ENCODE measurements at regions not wholly inside any gene's neighbourhood (a gene's known extent, or its start where the extent isn't known, plus 50 kb on each side); places are given as distances from the start of the nearest gene placed in this dataset.

DNA sequence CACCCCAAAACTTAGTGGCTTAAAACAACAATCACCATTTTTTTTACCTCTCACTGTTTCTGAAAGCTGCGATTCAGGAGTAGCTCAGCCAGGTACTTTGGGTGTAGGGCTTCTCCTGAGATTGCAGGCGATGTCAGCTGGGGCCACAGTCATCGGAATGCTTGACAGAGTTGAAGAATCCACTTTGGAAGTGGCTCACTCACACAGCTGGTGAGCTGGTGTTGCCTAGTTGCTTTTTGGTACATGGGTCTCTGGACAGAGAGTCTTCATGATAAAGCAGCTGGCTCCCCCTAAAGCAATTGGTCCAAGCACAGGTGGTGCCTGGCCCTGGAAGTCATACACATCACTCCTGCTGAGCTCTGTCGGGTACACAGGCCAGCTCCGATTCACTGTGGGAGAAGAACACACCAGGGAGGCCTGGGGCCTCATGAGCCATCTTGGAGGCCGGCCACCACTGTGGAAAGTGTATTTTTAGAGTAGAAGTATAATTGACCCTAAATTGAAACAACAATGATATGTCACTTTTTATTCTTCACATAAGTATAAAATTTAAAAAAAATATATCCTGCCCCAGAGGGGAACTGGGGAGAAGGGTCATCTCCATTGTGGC is 75.2 kb upstream of the GALNT2 start:
- peaks cover 13% of the 10 kb centered on the region for H3K27me3 Mint-ChIP-seq
- TF ChIP-seq, protein P1, sequence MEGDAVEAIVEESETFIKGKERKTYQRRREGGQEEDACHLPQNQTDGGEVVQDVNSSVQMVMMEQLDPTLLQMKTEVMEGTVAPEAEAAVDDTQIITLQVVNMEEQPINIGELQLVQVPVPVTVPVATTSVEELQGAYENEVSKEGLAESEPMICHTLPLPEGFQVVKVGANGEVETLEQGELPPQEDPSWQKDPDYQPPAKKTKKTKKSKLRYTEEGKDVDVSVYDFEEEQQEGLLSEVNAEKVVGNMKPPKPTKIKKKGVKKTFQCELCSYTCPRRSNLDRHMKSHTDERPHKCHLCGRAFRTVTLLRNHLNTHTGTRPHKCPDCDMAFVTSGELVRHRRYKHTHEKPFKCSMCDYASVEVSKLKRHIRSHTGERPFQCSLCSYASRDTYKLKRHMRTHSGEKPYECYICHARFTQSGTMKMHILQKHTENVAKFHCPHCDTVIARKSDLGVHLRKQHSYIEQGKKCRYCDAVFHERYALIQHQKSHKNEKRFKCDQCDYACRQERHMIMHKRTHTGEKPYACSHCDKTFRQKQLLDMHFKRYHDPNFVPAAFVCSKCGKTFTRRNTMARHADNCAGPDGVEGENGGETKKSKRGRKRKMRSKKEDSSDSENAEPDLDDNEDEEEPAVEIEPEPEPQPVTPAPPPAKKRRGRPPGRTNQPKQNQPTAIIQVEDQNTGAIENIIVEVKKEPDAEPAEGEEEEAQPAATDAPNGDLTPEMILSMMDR (IDR thresholded peaks at IDR 0.05) = no peak
- no peak for TF ChIP-seq EZH2 (IDR thresholded peaks at IDR 0.05; ENCODE audit: borderline replicate concordance, insufficient read depth, low read depth, low read length, poor library complexity, severe bottlenecking)
- 97% methylated on average over 3 of the region's 6 CpGs for WGBS (ENCODE audit: insufficient coverage)
- Histone ChIP-seq H3K4me3 (ENCODE audit: control extremely low read depth in 1 of 5, extremely low read depth in 1 of 5, insufficient read depth in 1 of 5, low read depth in 2 of 5, low read length in 4 of 5) (no peak overlapping the region), H3K9ac (ENCODE audit: low read length) (no peak overlapping the region), H3K79me2 (ENCODE audit: control insufficient read depth, insufficient read depth, low read length) (no peaks in the 10 kb centered on the region), H3K4me2 (replicated peaks; ENCODE audit: low read depth, low read length, poor library complexity, severe bottlenecking) (no peak overlapping the region), H3K27ac (ENCODE audit: low read length in 2 of 2) (no peak overlapping the region), H3K4me1 (ENCODE audit: control insufficient read depth in 2 of 2, insufficient read depth in 2 of 2, low read length in 2 of 2) (peaks cover 3 to 4% of the 10 kb centered on the region in 2 donors), H3K36me3 (replicated peaks in 1 of 2; ENCODE audit: control extremely low read depth in 1 of 2, control insufficient read depth in 1 of 2, extremely low read depth in 1 of 2, insufficient read depth in 2 of 2, low read length in 1 of 2) (no peaks in the 10 kb centered on the region), H3K27me3 (replicated peaks in 1 of 4; ENCODE audit: control extremely low read depth in 1 of 4, control insufficient read depth in 3 of 4, insufficient read depth in 4 of 4, low read length in 3 of 4) (no peaks in the 10 kb centered on the region), H3K9me3 (ENCODE audit: control extremely low read depth in 1 of 3, control insufficient read depth in 2 of 3, insufficient read depth in 1 of 3, low read length in 2 of 3) (no peaks in the 10 kb centered on the region), H2AFZ (ENCODE audit: insufficient read depth, low read depth, low read length, poor library complexity, severe bottlenecking) (no peak overlapping the region), H4K20me1 (ENCODE audit: control insufficient read depth, insufficient read depth, low read length, poor library complexity, severe bottlenecking) (no peaks in the 10 kb centered on the region)
- POLR2A ChIA-PET = no interaction called here
- no peak overlapping the region for H3K27ac Mint-ChIP-seq
- no peak overlapping the region for H3K4me3 Mint-ChIP-seq
- peaks cover 6% of the 10 kb centered on the region for H3K4me1 Mint-ChIP-seq
- CTCF ChIA-PET = interaction anchor here (1.1 to 1.4 kb wide), 2 partner anchors 19 to 175 kb away, joined by 3 to 5 read pairs; no protein-coding TSS in a partner anchor
- intact Hi-C loops (cut with micrococcal nuclease) = loop anchor here (10.0 kb wide), 1 partner anchor 53 kb away; no protein-coding TSS in a partner anchor
- DNase-seq (no peak), ATAC-seq (ENCODE audit: low read depth) (no peak)
- no peaks in the 10 kb centered on the region for H3K9me3 Mint-ChIP-seq (ENCODE audit: insufficient read depth)

DNA sequence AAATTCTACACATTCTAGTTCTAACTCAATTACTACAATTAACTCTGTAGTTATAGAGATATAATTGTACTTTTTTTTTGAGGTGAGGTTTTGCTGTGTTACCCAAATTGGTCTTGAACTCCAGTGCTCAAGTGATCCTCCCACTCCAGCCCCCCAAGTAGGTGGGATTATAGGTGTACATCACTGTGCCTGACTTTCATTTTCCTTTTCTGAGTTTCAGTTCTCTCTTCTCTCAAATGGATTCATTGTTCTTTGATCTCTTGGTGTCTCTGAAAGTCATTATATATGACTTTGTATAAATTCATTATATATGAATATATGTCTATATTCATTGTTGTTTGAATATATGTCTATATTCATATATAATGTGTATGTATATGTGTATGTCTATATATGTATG is 74.0 kb upstream of the GALNT2 start:
- H3K27ac Mint-ChIP-seq = no peak overlapping the region
- no peak overlapping the region for H3K4me3 ChIP-seq (ENCODE audit: control extremely low read depth in 1 of 5, extremely low read depth in 1 of 5, insufficient read depth in 1 of 5, low read depth in 2 of 5, low read length in 4 of 5)
- ATAC-seq (ENCODE audit: low read depth) (peak; percentile 64), DNase-seq (peak; percentile 40)
- no peak overlapping the region for H2AFZ ChIP-seq (ENCODE audit: insufficient read depth, low read depth, low read length, poor library complexity, severe bottlenecking)
- H3K4me1 ChIP-seq (ENCODE audit: control insufficient read depth in 2 of 2, insufficient read depth in 2 of 2, low read length in 2 of 2) = peaks cover 3 to 4% of the 10 kb centered on the region in 2 donors
- peak overlapping the region; percentile 20 for H3K4me2 ChIP-seq (replicated peaks; ENCODE audit: low read depth, low read length, poor library complexity, severe bottlenecking)
- H3K4me1 Mint-ChIP-seq = peaks cover 5% of the 10 kb centered on the region
- no peak overlapping the region for H3K27ac ChIP-seq (ENCODE audit: low read length in 2 of 2)
- CTCF ChIA-PET = no interaction called here
- H3K9me3 ChIP-seq (ENCODE audit: control extremely low read depth in 1 of 3, control insufficient read depth in 2 of 3, insufficient read depth in 1 of 3, low read length in 2 of 3) = no peaks in the 10 kb centered on the region
- H3K27me3 ChIP-seq (replicated peaks in 1 of 4; ENCODE audit: control extremely low read depth in 1 of 4, control insufficient read depth in 3 of 4, insufficient read depth in 4 of 4, low read length in 3 of 4) = no peaks in the 10 kb centered on the region
- no peaks in the 10 kb centered on the region for H3K9me3 Mint-ChIP-seq (ENCODE audit: insufficient read depth)
- H3K36me3 ChIP-seq (replicated peaks in 1 of 2; ENCODE audit: control extremely low read depth in 1 of 2, control insufficient read depth in 1 of 2, extremely low read depth in 1 of 2, insufficient read depth in 2 of 2, low read length in 1 of 2) = no peaks in the 10 kb centered on the region
- intact Hi-C loops (cut with micrococcal nuclease) = loop anchor here (10.0 kb wide), 1 partner anchor 52 kb away; no protein-coding TSS in a partner anchor
- POLR2A ChIA-PET = no interaction called here
- H3K9ac ChIP-seq (ENCODE audit: low read length) = no peak overlapping the region
- H3K4me3 Mint-ChIP-seq = no peak overlapping the region
- peaks cover 8% of the 10 kb centered on the region for H3K27me3 Mint-ChIP-seq
- H4K20me1 ChIP-seq (ENCODE audit: control insufficient read depth, insufficient read depth, low read length, poor library complexity, severe bottlenecking) = no peaks in the 10 kb centered on the region
- no peak for TF ChIP-seq EZH2 (IDR thresholded peaks at IDR 0.05; ENCODE audit: borderline replicate concordance, insufficient read depth, low read depth, low read length, poor library complexity, severe bottlenecking)
- TF ChIP-seq, protein P1 (IDR thresholded peaks at IDR 0.05) = no peak
- no peaks in the 10 kb centered on the region for H3K79me2 ChIP-seq (ENCODE audit: control insufficient read depth, insufficient read depth, low read length)

All from B cell (primary cell).